ENCODE measurements at regions not wholly inside any gene's neighbourhood (a gene's known extent, or its start where the extent isn't known, plus 50 kb on each side); places are given as distances from the start of the nearest gene placed in this dataset.

DNA sequence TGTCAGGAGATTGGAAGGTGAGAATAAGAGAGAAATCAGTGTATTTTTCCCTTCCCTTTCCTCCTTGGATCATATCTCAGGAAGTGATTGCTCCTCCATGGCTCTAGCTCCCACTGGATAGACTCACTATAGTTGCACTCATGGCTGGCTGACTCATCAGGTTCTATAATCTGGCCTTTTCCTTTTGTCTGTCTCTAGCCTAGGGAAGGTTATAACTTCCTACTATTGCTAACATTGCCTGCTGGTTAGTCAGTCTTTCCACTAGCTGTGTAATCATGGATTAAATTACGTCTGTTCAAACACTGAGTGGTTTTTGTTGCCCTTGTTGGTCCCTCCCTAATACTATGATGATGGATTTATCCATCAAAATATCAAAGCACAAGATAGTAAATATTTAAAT is 195.5 kb upstream of the VEGFC start:
- no peak overlapping the region for H3K4me3 ChIP-seq (ENCODE audit: low read depth, low read length)
- H3K4me2 ChIP-seq (ENCODE audit: low read length), result no peak overlapping the region
- H3K27me3 ChIP-seq (ENCODE audit: control insufficient read depth, insufficient read depth, low read length), result no peaks in the 10 kb centered on the region
- H3K9me3 ChIP-seq (ENCODE audit: control insufficient read depth, low read length), result no peaks in the 10 kb centered on the region
- H3K36me3 ChIP-seq (ENCODE audit: control insufficient read depth, insufficient read depth, low read length), result no peaks in the 10 kb centered on the region
- H3K4me1 ChIP-seq, result no peaks in the 10 kb centered on the region
- no peaks in the 10 kb centered on the region for H3K79me2 ChIP-seq
- H3K27ac ChIP-seq, result no peak overlapping the region
- TF ChIP-seq, protein P1, sequence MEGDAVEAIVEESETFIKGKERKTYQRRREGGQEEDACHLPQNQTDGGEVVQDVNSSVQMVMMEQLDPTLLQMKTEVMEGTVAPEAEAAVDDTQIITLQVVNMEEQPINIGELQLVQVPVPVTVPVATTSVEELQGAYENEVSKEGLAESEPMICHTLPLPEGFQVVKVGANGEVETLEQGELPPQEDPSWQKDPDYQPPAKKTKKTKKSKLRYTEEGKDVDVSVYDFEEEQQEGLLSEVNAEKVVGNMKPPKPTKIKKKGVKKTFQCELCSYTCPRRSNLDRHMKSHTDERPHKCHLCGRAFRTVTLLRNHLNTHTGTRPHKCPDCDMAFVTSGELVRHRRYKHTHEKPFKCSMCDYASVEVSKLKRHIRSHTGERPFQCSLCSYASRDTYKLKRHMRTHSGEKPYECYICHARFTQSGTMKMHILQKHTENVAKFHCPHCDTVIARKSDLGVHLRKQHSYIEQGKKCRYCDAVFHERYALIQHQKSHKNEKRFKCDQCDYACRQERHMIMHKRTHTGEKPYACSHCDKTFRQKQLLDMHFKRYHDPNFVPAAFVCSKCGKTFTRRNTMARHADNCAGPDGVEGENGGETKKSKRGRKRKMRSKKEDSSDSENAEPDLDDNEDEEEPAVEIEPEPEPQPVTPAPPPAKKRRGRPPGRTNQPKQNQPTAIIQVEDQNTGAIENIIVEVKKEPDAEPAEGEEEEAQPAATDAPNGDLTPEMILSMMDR (IDR thresholded peaks at IDR 0.05), result no peak
- no peak overlapping the region for H2AFZ ChIP-seq
- H3K9ac ChIP-seq, result no peak overlapping the region

DNA sequence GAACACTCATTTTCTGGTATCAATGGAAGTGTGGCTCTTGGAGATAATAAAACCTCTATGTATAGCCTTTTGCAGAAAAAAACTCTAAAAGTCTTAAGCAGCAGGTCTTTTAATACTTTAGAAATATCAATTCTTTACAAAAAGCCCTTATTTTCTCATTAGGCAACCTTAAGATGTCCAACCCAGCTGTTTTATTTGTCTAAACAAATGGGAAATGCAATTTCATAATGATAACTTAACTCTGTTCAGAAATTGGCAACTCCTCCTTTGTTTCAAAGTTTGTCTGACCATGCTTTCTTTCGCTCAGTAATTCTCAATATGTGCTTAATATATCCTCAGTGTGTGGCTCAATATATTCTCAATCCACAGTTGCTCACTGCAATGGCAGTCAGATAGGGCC is 196.5 kb upstream of the VEGFC start:
- no peak overlapping the region for H3K27ac ChIP-seq
- no peak overlapping the region for H3K4me3 ChIP-seq (ENCODE audit: low read depth, low read length)
- H3K27me3 ChIP-seq (ENCODE audit: control insufficient read depth, insufficient read depth, low read length), result no peaks in the 10 kb centered on the region
- no peaks in the 10 kb centered on the region for H3K79me2 ChIP-seq
- H3K4me2 ChIP-seq (ENCODE audit: low read length), result no peak overlapping the region
- H3K36me3 ChIP-seq (ENCODE audit: control insufficient read depth, insufficient read depth, low read length), result no peaks in the 10 kb centered on the region
- no peak overlapping the region for H2AFZ ChIP-seq
- H3K9me3 ChIP-seq (ENCODE audit: control insufficient read depth, low read length), result no peaks in the 10 kb centered on the region
- TF ChIP-seq, protein P1 (IDR thresholded peaks at IDR 0.05), result no peak
- H3K9ac ChIP-seq, result no peak overlapping the region
- no peaks in the 10 kb centered on the region for H3K4me1 ChIP-seq

DNA sequence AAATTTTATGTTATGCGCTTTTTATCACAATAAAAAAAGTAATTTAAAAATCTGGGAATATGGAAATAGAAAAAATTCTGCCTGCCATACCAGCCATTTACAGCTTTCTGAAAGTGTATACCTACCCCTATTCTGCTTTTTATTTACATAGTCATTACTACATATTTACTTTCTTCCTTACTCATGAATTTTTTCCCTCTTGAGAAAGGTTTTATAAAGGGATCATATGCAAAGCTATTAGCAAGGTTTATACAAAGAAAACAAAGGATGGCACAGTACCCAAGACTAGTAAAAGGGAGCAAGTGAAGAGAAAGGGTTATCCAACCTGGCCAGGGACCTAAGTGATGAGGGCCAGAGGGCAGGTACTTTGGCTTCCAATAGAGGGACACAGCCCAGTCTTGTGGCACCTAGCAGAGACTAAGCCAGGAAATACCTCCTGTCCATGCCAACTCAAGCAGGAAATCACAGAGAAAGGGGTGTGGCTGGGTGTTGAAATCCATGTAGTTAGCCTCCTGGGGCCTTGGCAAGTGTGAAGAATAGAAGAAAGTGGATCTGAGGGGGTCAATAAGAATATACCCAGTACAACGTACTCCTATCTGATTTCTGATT is 207.3 kb upstream of the VEGFC start:
- Histone ChIP-seq H3K9ac (no peak overlapping the region), H3K4me1 (no peaks in the 10 kb centered on the region)

DNA sequence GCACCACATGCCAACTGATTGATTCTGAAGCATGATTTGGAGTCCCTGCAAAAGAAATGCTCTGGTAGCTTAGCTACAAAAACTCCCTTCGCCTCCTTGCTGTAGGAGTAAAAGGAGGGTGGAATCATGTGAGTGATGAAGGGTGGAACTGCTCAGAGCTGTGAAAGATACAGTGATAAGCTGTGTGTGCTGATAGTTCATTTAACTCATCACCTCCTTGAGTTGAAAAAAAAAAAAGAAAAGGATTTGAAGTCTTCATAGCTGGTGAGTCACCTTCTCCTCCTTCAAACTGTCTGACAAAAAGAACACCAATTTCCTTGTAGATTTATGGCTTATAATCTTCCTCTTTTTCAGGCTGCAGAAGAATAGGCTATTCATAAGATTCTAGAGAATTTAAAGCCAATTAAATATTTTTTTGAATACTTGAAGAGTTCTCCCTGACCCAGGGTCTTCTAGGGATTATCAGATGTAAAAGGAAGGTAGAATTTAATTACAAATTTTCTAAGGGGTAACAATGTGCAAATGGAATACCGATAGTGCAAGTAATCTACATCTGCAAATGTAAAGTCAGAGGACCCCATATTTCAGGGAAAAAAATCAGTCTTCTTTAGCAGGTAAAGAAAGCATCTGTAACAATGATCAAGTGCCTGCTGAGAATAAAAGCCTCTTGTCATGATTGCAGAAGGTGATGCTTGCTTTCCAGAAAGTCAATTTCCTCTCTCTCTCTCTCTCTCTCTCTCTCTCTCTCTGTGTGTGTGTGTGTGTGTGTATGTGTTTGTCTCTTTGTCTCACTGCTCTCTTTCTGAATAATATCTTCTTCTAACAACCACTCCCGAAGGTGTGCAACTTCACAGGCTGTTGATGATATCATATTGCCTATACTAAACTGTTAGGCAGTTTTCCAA is 208.8 kb upstream of the VEGFC start:
- H3K79me2 ChIP-seq, result no peaks in the 10 kb centered on the region
- no peak overlapping the region for H3K27ac ChIP-seq
- TF ChIP-seq, protein P1 (IDR thresholded peaks at IDR 0.05), result no peak
- H3K9ac ChIP-seq, result no peak overlapping the region
- H3K27me3 ChIP-seq (ENCODE audit: control insufficient read depth, insufficient read depth, low read length), result no peaks in the 10 kb centered on the region
- H3K4me1 ChIP-seq, result no peaks in the 10 kb centered on the region
- peak overlapping the region; percentile 24 for H3K4me3 ChIP-seq (ENCODE audit: low read depth, low read length)
- peak overlapping the region; percentile 27 for H3K4me2 ChIP-seq (ENCODE audit: low read length)
- no peaks in the 10 kb centered on the region for H3K36me3 ChIP-seq (ENCODE audit: control insufficient read depth, insufficient read depth, low read length)
- H2AFZ ChIP-seq, result no peak overlapping the region
- no peaks in the 10 kb centered on the region for H3K9me3 ChIP-seq (ENCODE audit: control insufficient read depth, low read length)

More for the DNA sequence above, 207.3 kb upstream of the VEGFC start:
- Histone ChIP-seq H3K9me3 (ENCODE audit: control insufficient read depth, low read length) (no peaks in the 10 kb centered on the region), H3K27ac (no peak overlapping the region), H3K4me2 (ENCODE audit: low read length) (no peak overlapping the region), H3K4me3 (ENCODE audit: low read depth, low read length) (no peak overlapping the region), H3K27me3 (ENCODE audit: control insufficient read depth, insufficient read depth, low read length) (no peaks in the 10 kb centered on the region), H2AFZ (no peak overlapping the region), H3K36me3 (ENCODE audit: control insufficient read depth, insufficient read depth, low read length) (no peaks in the 10 kb centered on the region), H3K79me2 (no peaks in the 10 kb centered on the region)
- TF ChIP-seq, protein P1 (IDR thresholded peaks at IDR 0.05), result no peak

Data from parathyroid adenoma (tissue), 2 donors.